HEK293T (cell line): ENCODE measurements at regions not wholly inside any gene's neighbourhood (a gene's known extent, or its start where the extent isn't known, plus 50 kb on each side); places are given as distances from the start of the nearest gene placed in this dataset.

Experiments
- FOXK2 ChIP-seq: fragments of 450-650 bp; IDR thresholded peaks from 2 replicates; pipeline ENCODE4 v1.6.1; 2016; ENCODE audit warnings: mild to moderate bottlenecking
- HDGF ChIP-seq: fragments of 450-650 bp; IDR thresholded peaks from 2 replicates; pipeline ENCODE4 v1.6.1; 2017; ENCODE audit warnings: antibody characterized with exemption, borderline replicate concordance

GRCh38 chr1:168414914-168415313, 128.9 kb downstream of the XCL2 start:
- no peak for TF ChIP-seq FOXK2
- no peak for TF ChIP-seq HDGF
